T-helper 2 cell treated with Interferon-gamma antibody and Interleukin-4, amounts not matched to agents 5 μg/mL and 100 μg/mL, for 36 hours (primary cell): ENCODE measurements at regions not wholly inside any gene's neighbourhood (a gene's known extent, or its start where the extent isn't known, plus 50 kb on each side); places are given as distances from the start of the nearest gene placed in this dataset.
A peak's percentile ranks its signal among the peaks of the same experiment; 100 is the strongest.

Experiments
- DNase-seq: peaks from one replicate; pipeline ENCODE4 v3.0.0; 2021; ENCODE audit warnings: low spot score
- H3K27ac Mint-ChIP-seq: one replicate; pipeline ENCODE4 v1.8.0; 2021; ENCODE audit warnings: mild to moderate bottlenecking, mixed read lengths
- H3K27me3 Mint-ChIP-seq: one replicate; pipeline ENCODE4 v1.8.0; 2021; ENCODE audit warnings: low read depth, mixed read lengths
- H3K36me3 Mint-ChIP-seq: one replicate; pipeline ENCODE4 v1.8.0; 2021; ENCODE audit warnings: low read depth, mixed read lengths
- H3K4me1 Mint-ChIP-seq: one replicate; pipeline ENCODE4 v1.8.0; 2021; ENCODE audit warnings: low read depth, mixed read lengths
- H3K4me3 Mint-ChIP-seq: one replicate; pipeline ENCODE4 v1.8.0; 2022; ENCODE audit warnings: mild to moderate bottlenecking, moderate library complexity, mixed read lengths
- H3K9me3 Mint-ChIP-seq: one replicate; pipeline ENCODE4 v1.8.0; 2021; ENCODE audit warnings: mixed read lengths

- Mint-ChIP-seq H3K27ac (no peak overlapping the region), H3K4me1 (peaks cover 3% of the 10 kb centered on the region)
Observed at GRCh38 chr14:98109326-98109725, 1162.7 kb downstream of the BCL11B start.

GRCh38 chr14:98112194-98112780 lies 1159.7 kb downstream of the BCL11B start:
- peaks cover 6% of the 10 kb centered on the region for H3K4me1 Mint-ChIP-seq
- no peaks in the 10 kb centered on the region for H3K27me3 Mint-ChIP-seq
- H3K27ac Mint-ChIP-seq: no peak overlapping the region
- no peak for DNase-seq
- H3K9me3 Mint-ChIP-seq: no peaks in the 10 kb centered on the region
- H3K36me3 Mint-ChIP-seq: no peaks in the 10 kb centered on the region
- no peak overlapping the region for H3K4me3 Mint-ChIP-seq

More at GRCh38 chr14:98109326-98109725, 1162.7 kb downstream of the BCL11B start:
- no peak overlapping the region for H3K4me3 Mint-ChIP-seq
- H3K27me3 Mint-ChIP-seq: no peaks in the 10 kb centered on the region
- no peak for DNase-seq
- no peaks in the 10 kb centered on the region for H3K36me3 Mint-ChIP-seq
- H3K9me3 Mint-ChIP-seq: no peaks in the 10 kb centered on the region

GRCh38 chr14:98114122-98114895 lies 1157.7 kb downstream of the BCL11B start:
- H3K4me3 Mint-ChIP-seq: no peak overlapping the region
- DNase-seq: no peak

GRCh38 chr14:98114946-98115345 lies 1157.1 kb downstream of the BCL11B start:
- Mint-ChIP-seq H3K27me3 (no peaks in the 10 kb centered on the region), H3K4me1 (peaks cover 6% of the 10 kb centered on the region), H3K9me3 (no peaks in the 10 kb centered on the region), H3K4me3 (no peak overlapping the region), H3K27ac (no peak overlapping the region), H3K36me3 (no peaks in the 10 kb centered on the region)
- DNase-seq: no peak

More at GRCh38 chr14:98114122-98114895, 1157.7 kb downstream of the BCL11B start:
- no peaks in the 10 kb centered on the region for H3K36me3 Mint-ChIP-seq
- H3K9me3 Mint-ChIP-seq: no peaks in the 10 kb centered on the region
- H3K4me1 Mint-ChIP-seq: peaks cover 6% of the 10 kb centered on the region
- H3K27ac Mint-ChIP-seq: no peak overlapping the region
- H3K27me3 Mint-ChIP-seq: no peaks in the 10 kb centered on the region

- no peak for DNase-seq
- H3K4me1 Mint-ChIP-seq: peaks cover 9% of the 10 kb centered on the region
- H3K27ac Mint-ChIP-seq: no peak overlapping the region
- H3K4me3 Mint-ChIP-seq: no peak overlapping the region
- peaks cover 1% of the 10 kb centered on the region for H3K36me3 Mint-ChIP-seq
- no peaks in the 10 kb centered on the region for H3K27me3 Mint-ChIP-seq
- peaks cover 6% of the 10 kb centered on the region for H3K9me3 Mint-ChIP-seq
Observed at GRCh38 chr14:98118749-98119148, 1153.2 kb downstream of the BCL11B start.

- H3K36me3 Mint-ChIP-seq: peaks cover 1% of the 10 kb centered on the region
- H3K27ac Mint-ChIP-seq: no peak overlapping the region
- no peaks in the 10 kb centered on the region for H3K27me3 Mint-ChIP-seq
- no peak overlapping the region for H3K4me3 Mint-ChIP-seq
- H3K4me1 Mint-ChIP-seq: peaks cover 5% of the 10 kb centered on the region
- peaks cover 6% of the 10 kb centered on the region for H3K9me3 Mint-ChIP-seq
- DNase-seq: no peak
Observed at GRCh38 chr14:98119739-98120138, 1152.3 kb downstream of the BCL11B start.

- DNase-seq: no peak
- Mint-ChIP-seq H3K4me3 (no peak overlapping the region), H3K9me3 (peaks cover 15% of the 10 kb centered on the region), H3K27ac (no peak overlapping the region), H3K36me3 (peaks cover 1% of the 10 kb centered on the region), H3K27me3 (no peaks in the 10 kb centered on the region), H3K4me1 (peaks cover 5% of the 10 kb centered on the region)
Observed at GRCh38 chr14:98120831-98121464, 1151.0 kb downstream of the BCL11B start.

GRCh38 chr14:98122527-98122926 lies 1149.5 kb downstream of the BCL11B start:
- no peak overlapping the region for H3K4me3 Mint-ChIP-seq
- H3K36me3 Mint-ChIP-seq: peaks cover 1% of the 10 kb centered on the region
- H3K27ac Mint-ChIP-seq: no peak overlapping the region
- DNase-seq: no peak
- peaks cover 15% of the 10 kb centered on the region for H3K9me3 Mint-ChIP-seq
- no peaks in the 10 kb centered on the region for H3K27me3 Mint-ChIP-seq
- H3K4me1 Mint-ChIP-seq: peaks cover 5% of the 10 kb centered on the region

- Mint-ChIP-seq H3K4me1 (peaks cover 15% of the 10 kb centered on the region), H3K36me3 (peaks cover 1% of the 10 kb centered on the region), H3K4me3 (no peak overlapping the region), H3K9me3 (peaks cover 3% of the 10 kb centered on the region), H3K27me3 (no peaks in the 10 kb centered on the region), H3K27ac (no peak overlapping the region)
- no peak for DNase-seq
Observed at GRCh38 chr14:98130691-98131090, 1141.3 kb downstream of the BCL11B start.

- H3K4me1 Mint-ChIP-seq: peaks cover 22% of the 10 kb centered on the region
- no peak overlapping the region for H3K4me3 Mint-ChIP-seq
- no peak overlapping the region for H3K27ac Mint-ChIP-seq
- H3K27me3 Mint-ChIP-seq: no peaks in the 10 kb centered on the region
- no peaks in the 10 kb centered on the region for H3K9me3 Mint-ChIP-seq
- no peak for DNase-seq
- peaks cover 1% of the 10 kb centered on the region for H3K36me3 Mint-ChIP-seq
Observed at GRCh38 chr14:98131406-98131805, 1140.6 kb downstream of the BCL11B start.

- Mint-ChIP-seq H3K27ac (no peak overlapping the region), H3K9me3 (no peaks in the 10 kb centered on the region), H3K36me3 (no peaks in the 10 kb centered on the region), H3K4me3 (no peak overlapping the region), H3K27me3 (no peaks in the 10 kb centered on the region), H3K4me1 (peaks cover 43% of the 10 kb centered on the region)
- no peak for DNase-seq
Observed at GRCh38 chr14:98133806-98134205, 1138.2 kb downstream of the BCL11B start.

- no peaks in the 10 kb centered on the region for H3K9me3 Mint-ChIP-seq
- no peaks in the 10 kb centered on the region for H3K27me3 Mint-ChIP-seq
- H3K27ac Mint-ChIP-seq: peak overlapping the region; percentile 35
- H3K4me1 Mint-ChIP-seq: peaks cover 62% of the 10 kb centered on the region
- H3K36me3 Mint-ChIP-seq: no peaks in the 10 kb centered on the region
- peak overlapping the region; percentile 48 for H3K4me3 Mint-ChIP-seq
- no peak for DNase-seq
Observed at GRCh38 chr14:98136012-98136789, 1135.8 kb downstream of the BCL11B start.

- Mint-ChIP-seq H3K9me3 (no peaks in the 10 kb centered on the region), H3K4me1 (peaks cover 65% of the 10 kb centered on the region), H3K4me3 (peak overlapping the region; percentile 82), H3K27me3 (no peaks in the 10 kb centered on the region), H3K27ac (peak overlapping the region; percentile 75), H3K36me3 (no peaks in the 10 kb centered on the region)
- DNase-seq: no peak
Observed at GRCh38 chr14:98137131-98138025, 1134.6 kb downstream of the BCL11B start.
